ENCODE measurements at regions not wholly inside any gene's neighbourhood (a gene's known extent, or its start where the extent isn't known, plus 50 kb on each side); places are given as distances from the start of the nearest gene placed in this dataset.

DNA sequence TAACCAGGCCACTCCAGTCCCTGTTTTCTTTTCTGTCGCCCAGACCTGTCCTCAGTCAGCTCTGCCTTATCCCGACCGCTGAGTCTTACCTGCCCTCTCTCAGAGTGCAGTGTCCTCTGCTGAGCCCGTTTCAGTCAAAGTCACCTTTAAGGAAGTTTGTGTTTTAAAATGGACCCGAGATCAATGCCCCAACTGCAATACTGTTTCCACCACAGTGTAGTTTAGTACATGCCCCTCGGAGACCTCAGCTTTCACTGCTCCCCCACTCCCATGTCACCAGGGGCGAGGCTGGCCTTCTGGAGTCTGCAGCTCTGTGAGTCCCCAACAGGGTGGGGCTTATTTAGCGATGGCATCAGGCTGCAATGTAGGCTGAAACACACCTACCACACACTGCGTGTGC is 248.4 kb upstream of the TSHZ3 start:
- Mint-ChIP-seq H3K9me3 (ENCODE audit: low read depth) (no peaks in the 10 kb centered on the region), H3K27me3 (peaks cover 15% of the 10 kb centered on the region), H3K4me1 (ENCODE audit: low read depth) (peaks cover 10% of the 10 kb centered on the region), H3K4me3 (ENCODE audit: low read depth) (no peak overlapping the region), H3K27ac (no peak overlapping the region), H3K36me3 (ENCODE audit: insufficient read depth) (no peaks in the 10 kb centered on the region)
- TF ChIP-seq, protein P1, sequence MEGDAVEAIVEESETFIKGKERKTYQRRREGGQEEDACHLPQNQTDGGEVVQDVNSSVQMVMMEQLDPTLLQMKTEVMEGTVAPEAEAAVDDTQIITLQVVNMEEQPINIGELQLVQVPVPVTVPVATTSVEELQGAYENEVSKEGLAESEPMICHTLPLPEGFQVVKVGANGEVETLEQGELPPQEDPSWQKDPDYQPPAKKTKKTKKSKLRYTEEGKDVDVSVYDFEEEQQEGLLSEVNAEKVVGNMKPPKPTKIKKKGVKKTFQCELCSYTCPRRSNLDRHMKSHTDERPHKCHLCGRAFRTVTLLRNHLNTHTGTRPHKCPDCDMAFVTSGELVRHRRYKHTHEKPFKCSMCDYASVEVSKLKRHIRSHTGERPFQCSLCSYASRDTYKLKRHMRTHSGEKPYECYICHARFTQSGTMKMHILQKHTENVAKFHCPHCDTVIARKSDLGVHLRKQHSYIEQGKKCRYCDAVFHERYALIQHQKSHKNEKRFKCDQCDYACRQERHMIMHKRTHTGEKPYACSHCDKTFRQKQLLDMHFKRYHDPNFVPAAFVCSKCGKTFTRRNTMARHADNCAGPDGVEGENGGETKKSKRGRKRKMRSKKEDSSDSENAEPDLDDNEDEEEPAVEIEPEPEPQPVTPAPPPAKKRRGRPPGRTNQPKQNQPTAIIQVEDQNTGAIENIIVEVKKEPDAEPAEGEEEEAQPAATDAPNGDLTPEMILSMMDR (IDR thresholded peaks at IDR 0.05; ENCODE audit: unreplicated experiment), result no peak
- DNase-seq (ENCODE audit: low spot score, unreplicated experiment), result no peak

DNA sequence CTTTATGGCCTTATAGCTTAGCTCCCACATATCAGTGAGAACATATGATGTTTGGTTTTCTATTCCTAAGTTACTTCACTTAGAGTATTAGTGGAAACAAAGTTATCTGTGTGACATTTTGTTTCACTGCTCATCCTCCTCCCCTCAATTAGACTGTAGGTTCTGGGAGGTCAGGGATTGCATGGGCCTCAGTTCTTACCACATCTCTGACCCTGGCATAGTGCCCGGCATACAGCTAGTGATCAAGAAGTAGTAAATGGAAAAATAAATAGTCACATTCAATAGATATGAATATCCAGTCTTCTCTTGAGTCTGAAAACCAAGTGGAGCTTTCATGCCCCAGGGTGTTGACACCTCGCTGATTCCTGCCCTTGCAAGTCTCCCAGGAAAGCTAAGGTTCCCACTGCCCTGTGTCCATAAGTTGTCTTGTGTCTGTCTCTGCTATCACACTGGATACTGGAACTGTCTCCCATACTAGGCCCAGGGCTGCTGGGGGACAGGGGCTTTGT is 249.5 kb upstream of the TSHZ3 start:
- Mint-ChIP-seq H3K36me3 (ENCODE audit: insufficient read depth) (no peaks in the 10 kb centered on the region), H3K27me3 (peaks cover 8% of the 10 kb centered on the region), H3K4me3 (ENCODE audit: low read depth) (no peak overlapping the region), H3K27ac (no peak overlapping the region), H3K9me3 (ENCODE audit: low read depth) (no peaks in the 10 kb centered on the region), H3K4me1 (ENCODE audit: low read depth) (peaks cover 10% of the 10 kb centered on the region)
- TF ChIP-seq, protein P1 (IDR thresholded peaks at IDR 0.05; ENCODE audit: unreplicated experiment), result no peak
- no peak for DNase-seq (ENCODE audit: low spot score, unreplicated experiment)

DNA sequence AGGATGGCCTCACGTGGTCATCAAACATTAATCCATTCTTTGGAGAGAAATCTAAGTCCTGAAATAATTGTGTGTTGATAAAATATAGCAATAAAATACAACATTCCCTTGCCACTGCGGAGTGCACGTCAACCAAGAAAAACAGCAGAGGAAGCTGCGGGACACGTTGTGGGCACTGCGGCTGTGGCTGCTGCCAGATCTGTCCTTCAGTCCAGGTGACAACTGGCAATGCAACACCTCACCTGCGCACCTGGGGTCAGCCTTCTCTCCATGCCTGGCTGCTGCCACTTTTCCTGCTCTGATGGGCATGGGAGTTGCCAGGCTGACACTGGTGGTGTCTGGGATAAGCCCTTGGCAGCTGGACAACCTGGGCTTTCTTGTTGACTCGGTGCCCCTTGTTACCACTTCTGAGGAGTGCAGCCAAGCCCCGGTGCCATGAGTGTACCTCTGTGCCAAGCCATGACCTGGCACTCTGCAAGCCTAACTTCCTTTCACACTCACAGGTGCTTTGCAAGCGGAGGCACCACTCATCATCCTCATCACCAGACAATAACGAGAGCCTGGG is 251.6 kb upstream of the TSHZ3 start:
- Mint-ChIP-seq H3K27ac (no peak overlapping the region), H3K4me1 (ENCODE audit: low read depth) (peaks cover 10% of the 10 kb centered on the region), H3K9me3 (ENCODE audit: low read depth) (no peaks in the 10 kb centered on the region), H3K4me3 (ENCODE audit: low read depth) (no peak overlapping the region), H3K27me3 (peaks cover 8% of the 10 kb centered on the region), H3K36me3 (ENCODE audit: insufficient read depth) (no peaks in the 10 kb centered on the region)
- DNase-seq (ENCODE audit: low spot score, unreplicated experiment), result no peak
- TF ChIP-seq, protein P1 (IDR thresholded peaks at IDR 0.05; ENCODE audit: unreplicated experiment), result no peak

DNA sequence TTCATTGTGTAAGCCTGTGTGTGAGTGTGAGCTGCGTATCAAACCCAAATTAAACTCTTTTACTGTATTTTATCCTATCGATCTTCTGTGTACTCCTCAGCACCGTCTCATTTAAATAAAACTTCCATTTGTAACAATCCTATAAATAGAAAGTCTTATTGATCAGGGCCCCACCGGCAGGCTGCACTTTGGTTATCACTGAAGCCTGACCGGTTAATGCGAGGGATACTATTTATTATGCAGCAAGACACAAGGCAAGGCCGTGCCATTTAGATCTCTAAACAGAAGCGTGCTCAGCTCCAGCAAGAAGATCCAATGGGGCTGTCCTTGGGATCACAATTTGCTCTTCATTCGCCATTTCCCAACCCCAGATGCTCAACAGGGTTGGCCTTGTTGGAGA is 252.6 kb upstream of the TSHZ3 start:
- TF ChIP-seq, protein P1 (IDR thresholded peaks at IDR 0.05; ENCODE audit: unreplicated experiment), result no peak
- Mint-ChIP-seq H3K4me1 (ENCODE audit: low read depth) (peaks cover 10% of the 10 kb centered on the region), H3K27ac (no peak overlapping the region), H3K9me3 (ENCODE audit: low read depth) (no peaks in the 10 kb centered on the region), H3K27me3 (peaks cover 10% of the 10 kb centered on the region), H3K4me3 (ENCODE audit: low read depth) (no peak overlapping the region), H3K36me3 (ENCODE audit: insufficient read depth) (no peaks in the 10 kb centered on the region)
- DNase-seq (ENCODE audit: low spot score, unreplicated experiment), result no peak

DNA sequence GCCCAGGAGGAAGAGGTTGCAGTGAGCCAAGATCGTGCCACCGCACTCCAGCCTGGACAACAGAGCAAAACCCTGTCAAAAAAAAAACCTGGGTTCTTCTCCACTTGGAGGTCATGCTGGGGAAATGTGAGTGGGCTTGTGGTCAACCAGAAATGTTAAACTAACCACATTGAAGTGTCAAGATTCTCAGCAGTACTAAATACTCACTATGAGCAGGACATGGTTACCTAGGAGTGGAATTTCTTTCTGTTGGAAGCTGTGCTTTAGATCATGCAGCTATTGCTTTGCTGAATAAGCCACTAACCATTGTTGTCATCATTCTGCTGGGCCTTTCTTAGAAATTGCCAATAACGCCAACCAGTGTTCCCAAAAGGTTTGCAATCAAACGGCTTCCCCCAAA is 253.3 kb upstream of the TSHZ3 start:
- DNase-seq (ENCODE audit: low spot score, unreplicated experiment), result no peak
- Mint-ChIP-seq H3K27me3 (peaks cover 10% of the 10 kb centered on the region), H3K27ac (no peak overlapping the region), H3K4me1 (ENCODE audit: low read depth) (peaks cover 10% of the 10 kb centered on the region), H3K9me3 (ENCODE audit: low read depth) (no peaks in the 10 kb centered on the region), H3K4me3 (ENCODE audit: low read depth) (no peak overlapping the region), H3K36me3 (ENCODE audit: insufficient read depth) (no peaks in the 10 kb centered on the region)
- TF ChIP-seq, protein P1 (IDR thresholded peaks at IDR 0.05; ENCODE audit: unreplicated experiment), result no peak
